ENCODE measurements at regions not wholly inside any gene's neighbourhood (a gene's known extent, or its start where the extent isn't known, plus 50 kb on each side); places are given as distances from the start of the nearest gene placed in this dataset.
"Not testable (repeated sequence)": the region's sequence is repeated elsewhere in the genome, so short reads cannot be mapped to it uniquely, and the experiment has no call there.

- no peak for DNase-seq (ENCODE audit: low read depth, low spot score)
Measured at GRCh38 chr13:108077284-108077683, 138.1 kb downstream of the LIG4 start.

DNA sequence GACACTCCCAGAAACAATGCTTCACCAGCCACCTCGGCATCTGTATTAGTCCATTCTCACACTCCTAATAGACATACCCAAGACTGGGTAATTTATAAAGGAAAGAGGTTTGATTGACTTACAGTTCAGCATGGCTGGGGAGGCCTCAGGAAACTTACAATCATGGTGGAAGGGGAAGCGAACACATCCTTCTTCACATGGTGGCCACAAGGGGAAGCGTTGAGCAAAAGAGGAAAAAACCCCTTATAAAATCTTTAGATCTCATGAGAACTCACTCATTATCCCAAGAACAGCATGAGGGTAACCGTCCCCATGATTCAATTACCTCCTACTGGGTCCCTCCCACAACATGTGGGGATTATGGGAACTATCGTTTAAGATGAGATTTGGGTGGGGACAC lies 140.9 kb downstream of the LIG4 start:
- DNase-seq (ENCODE audit: low read depth, low spot score) = not testable (repeated sequence)

DNA sequence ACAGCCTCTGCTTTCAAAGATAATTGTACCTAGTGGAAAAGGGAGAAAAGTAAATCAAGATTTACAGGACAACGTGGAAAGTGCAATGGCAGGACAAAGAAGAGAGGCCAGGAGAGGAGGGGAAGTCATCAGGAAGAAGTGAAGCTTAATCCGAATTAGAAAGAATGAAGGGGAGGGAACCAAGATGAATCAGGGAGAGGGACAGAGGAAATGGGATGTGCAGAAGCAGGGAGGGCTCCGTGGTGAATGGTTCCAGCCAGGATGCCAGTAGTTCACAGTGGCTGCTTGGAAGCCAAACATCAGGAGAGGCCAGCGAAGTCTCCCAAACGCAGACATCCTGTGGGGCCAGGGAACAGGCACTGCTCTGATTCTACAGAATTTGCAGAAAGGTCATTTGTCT lies 144.4 kb downstream of the LIG4 start:
- DNase-seq (ENCODE audit: low read depth, low spot score) = peak; percentile 3

GRCh38 chr13:108070491-108070890 lies 144.8 kb downstream of the LIG4 start:
- DNase-seq (ENCODE audit: low read depth, low spot score) = peak; percentile 3

- DNase-seq (ENCODE audit: low read depth, low spot score) = no peak
Measured at GRCh38 chr13:108069521-108070210, 145.7 kb downstream of the LIG4 start.

- DNase-seq (ENCODE audit: low read depth, low spot score) = not testable (repeated sequence)
Measured at GRCh38 chr13:108064372-108064771, 151.0 kb downstream of the LIG4 start.

DNA sequence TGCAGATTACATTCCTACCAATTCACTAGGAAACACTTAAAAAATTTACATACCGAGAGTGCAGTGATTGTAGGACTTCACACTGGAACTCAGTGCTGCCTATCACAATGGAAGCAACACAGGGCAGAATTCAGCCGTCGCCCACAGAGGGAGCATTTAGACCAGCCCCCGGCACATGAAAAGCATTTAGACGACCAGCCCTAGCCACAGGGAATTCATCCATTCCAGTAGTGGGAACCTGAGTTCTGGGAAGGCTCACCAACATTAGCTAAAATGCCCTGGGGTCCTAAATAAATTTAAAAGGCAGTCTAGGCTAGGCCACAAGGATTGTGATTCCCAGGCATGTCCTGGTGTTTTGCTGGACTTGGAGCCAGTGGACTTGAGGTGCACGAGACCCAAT lies 155.2 kb downstream of the LIG4 start:
- DNase-seq (ENCODE audit: low read depth, low spot score) = peak; percentile 16

DNA sequence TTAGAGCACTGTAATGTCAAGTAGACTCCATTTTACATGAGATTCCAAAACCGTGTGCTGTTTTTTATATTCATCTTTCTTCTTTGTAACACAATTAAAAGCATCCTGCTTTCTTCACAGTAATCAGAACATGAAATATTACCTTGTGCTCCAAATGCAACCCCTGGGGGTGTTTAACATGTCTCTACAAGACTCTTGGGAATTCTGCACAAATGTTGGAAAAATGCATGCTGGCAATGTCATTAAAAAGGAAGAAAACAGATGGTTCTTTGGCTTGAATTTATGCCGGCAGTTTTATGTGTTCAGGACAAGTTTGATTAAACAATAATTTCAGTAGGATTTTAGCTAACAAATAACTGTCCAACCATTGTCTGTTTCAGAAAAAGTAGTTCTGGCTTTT lies 159.1 kb downstream of the LIG4 start:
- DNase-seq (ENCODE audit: low read depth, low spot score) = no peak

DNA sequence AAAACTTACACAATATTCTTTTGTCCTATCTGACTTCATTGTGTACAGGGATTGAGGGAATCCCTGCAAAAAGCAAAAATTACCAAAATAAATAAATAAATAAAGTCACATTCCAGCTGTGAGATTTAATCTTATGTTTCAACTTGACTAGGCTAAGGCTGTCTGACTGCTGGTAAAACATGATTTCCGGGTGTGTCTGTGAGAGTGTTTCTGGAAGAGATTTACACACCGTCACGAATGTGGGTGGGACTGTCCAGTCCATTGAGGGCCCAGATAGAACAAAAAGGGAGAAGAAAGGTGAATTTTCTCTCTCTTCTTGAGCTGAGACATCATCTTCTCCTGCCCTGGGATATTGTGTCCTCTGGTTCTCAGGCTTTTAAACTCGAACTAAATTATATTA lies 166.1 kb downstream of the LIG4 start:
- no peak for DNase-seq (ENCODE audit: low read depth, low spot score)

GRCh38 chr13:108044954-108045353 lies 170.4 kb downstream of the LIG4 start:
- no peak for DNase-seq (ENCODE audit: low read depth, low spot score)

DNA sequence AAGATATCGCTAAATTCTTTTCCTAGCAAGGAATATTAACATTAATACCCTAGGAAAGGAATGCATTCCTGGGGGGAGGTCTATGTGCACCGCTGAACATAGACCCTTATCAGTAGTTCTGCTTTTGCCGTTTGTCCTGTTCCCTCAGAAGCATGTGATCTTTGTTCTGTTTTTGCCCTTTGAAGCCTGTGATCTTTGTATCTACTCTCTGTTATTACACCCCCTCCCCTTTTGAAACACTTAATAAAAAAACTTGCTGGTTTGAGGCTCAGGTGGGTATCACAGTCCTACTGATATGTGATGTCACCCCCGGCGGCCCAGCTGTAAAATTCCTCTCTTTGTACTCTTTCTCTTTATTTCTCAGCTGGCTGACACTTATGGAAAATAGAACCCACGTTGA lies 172.5 kb downstream of the LIG4 start:
- not testable (repeated sequence) for DNase-seq (ENCODE audit: low read depth, low spot score)

- no peak for DNase-seq (ENCODE audit: low read depth, low spot score)
Measured at GRCh38 chr13:108037348-108037747, 178.0 kb downstream of the LIG4 start.

DNA sequence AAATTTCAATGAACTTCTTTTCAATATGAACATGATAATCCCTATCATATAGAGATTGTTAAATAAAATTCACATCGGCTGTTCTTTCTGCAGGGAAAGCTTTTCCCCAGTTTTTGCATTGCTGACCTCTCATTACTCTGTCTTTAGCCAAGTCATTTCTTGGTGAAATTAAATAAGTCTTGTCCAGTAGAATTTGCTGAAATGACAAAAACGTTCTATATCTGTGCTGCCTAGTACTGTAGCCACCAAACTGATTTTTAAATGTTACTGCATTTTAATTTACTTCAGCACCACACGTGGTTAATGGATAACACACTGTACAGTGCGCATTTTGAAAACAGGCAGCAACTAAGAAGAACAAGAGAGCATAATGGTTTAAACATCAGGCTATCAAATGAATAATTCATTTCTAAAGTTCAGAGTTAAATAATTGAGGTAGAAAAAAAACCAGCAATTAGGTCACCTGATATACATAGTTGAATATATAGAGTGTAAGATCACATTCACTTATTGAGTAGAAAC lies 178.9 kb downstream of the LIG4 start:
- DNase-seq (ENCODE audit: low read depth, low spot score) = no peak

DNA sequence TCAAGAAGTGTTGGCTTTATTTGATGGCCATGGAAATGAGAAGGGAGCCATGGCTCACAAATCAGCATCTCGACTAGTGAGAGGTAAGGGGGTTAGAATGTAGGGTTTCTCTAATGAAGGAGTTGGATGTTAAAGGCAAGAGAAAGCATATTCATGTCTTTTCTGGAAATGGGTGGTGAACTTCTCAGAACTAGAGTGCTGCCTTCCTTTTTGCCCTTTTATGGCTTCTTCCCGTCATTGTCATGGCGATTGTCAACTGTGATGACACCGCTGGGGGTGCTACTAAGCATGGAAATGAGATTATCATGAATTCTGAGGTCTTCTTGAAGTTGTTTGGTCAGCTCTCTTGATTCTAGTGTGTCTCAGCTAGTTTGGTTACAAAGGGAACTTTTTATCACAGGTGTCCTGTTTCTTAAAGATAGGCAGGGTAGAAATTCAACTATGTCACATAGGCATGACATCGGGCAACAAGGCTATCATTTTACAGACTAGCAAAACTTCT lies 180.4 kb downstream of the LIG4 start:
- DNase-seq (ENCODE audit: low read depth, low spot score) = no peak

DNA sequence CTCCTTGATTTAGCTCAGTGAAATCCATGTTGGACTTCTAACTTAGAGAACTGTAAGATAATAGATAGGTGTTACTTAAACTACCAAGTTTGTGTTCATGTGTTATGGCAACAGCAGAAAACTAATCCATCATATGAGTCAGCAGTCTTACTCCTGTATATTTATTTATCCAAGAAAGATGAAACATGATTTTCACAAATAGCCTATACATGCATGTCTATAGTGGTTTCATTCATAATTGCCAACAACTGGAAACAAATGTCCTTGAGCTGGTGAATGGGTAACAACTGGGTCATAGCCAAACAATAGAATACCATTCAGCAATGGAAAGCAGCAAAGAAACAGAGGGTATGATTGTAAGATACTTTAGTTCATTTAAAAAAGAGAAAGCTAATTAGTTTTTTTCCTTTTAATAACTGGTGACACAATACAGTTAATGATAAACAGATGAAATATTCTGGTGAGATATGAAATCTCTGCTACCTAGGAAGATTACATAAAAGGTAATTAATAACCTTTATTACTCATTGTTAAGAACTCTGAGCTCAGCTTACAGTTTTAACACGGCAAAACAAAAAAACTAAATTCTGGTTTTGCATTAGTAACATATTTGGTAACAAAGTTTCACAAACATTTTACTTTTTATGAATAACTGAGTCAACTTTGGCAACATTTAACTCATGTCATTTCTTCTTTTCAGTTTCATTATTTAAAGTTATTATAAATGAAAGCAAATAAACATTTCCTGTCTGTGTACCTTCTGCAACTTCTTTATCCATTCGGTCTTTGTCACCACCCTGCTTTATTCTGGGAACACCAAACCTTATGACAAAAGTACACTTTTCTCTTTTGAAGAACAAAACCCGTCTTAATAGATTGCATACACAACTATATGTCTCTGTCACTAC lies 181.3 kb downstream of the LIG4 start:
- peak; percentile 2 for DNase-seq (ENCODE audit: low read depth, low spot score)

- DNase-seq (ENCODE audit: low read depth, low spot score) = no peak
Measured at GRCh38 chr13:108031865-108032264, 183.5 kb downstream of the LIG4 start.

GRCh38 chr13:108030769-108031168 lies 184.6 kb downstream of the LIG4 start:
- DNase-seq (ENCODE audit: low read depth, low spot score) = no peak

DNA sequence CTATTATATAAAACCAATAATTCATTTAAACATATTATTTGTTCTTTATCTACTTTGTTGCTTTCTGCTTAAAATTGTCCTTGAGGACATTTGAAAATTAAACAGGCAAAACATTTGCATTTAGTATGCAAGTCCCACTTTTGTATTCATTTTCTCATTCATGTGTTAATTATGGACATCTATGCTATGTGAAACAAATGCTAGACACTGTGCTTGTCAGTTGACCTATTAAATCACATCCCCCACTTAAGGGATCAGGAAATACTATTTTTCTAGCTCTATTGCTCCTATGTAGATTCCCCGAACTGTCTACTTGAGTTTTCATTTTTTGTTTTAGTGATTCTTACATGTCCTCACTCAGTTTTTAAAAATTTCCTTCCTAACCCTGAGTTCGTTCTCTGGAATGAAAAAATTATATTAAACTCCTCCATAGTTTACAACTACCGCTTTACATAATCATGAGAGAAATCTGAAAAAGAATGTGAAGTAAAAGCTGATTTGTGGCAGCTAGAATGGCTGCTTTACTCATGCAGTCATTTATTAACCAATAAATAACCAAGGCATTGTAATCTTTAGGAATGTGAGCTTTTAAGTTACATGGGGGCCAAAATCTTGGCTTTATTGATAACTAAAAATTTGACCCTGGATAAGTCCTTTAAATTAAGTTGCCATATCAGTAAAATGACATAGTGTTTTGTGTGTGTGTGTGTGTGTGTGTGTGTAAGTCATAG lies 188.5 kb downstream of the LIG4 start:
- DNase-seq (ENCODE audit: low read depth, low spot score) = no peak

DNA sequence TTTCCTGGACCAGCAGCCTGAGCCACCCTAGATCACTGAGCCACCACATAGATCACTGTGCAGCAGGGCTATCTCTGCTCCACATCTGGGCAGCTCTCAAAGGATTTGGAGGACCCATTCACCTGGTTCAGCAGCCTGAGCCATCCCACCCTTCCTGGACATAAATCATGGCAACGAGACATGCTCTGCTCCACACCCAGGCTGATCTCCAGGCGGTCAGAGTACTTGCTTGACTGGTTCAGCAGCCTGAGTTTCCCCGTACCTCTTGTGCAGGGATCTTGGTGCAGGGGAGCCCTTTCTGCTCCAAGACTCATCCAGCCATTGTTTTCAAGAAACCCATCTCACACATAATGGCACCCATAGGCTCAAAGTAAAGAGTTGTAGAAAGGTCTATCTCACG lies 195.3 kb downstream of the LIG4 start:
- DNase-seq (ENCODE audit: low read depth, low spot score) = no peak

- no peak for DNase-seq (ENCODE audit: low read depth, low spot score)
Measured at GRCh38 chr13:108018371-108018870, 196.9 kb downstream of the LIG4 start.

DNA sequence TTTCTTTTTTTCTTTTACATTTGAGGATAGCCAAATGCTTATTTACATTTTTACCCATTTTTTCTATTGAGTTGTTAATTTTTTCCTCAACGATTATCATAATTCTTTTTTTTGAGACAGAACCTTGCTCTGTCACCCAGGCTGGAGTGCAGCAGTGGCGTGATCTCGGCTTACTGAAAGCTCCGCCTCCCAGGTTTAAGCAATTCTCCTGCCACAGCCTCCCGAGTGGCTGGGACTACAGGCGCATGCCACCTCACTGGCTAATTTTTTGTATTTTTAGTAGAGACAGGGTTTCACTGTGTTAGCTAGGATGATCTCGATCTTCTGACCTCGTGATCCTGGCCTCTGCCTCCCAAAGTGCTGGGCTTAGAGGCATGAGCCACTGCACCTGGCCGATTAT lies 208.7 kb downstream of the LIG4 start:
- no peak for DNase-seq (ENCODE audit: low read depth, low spot score)

DNA sequence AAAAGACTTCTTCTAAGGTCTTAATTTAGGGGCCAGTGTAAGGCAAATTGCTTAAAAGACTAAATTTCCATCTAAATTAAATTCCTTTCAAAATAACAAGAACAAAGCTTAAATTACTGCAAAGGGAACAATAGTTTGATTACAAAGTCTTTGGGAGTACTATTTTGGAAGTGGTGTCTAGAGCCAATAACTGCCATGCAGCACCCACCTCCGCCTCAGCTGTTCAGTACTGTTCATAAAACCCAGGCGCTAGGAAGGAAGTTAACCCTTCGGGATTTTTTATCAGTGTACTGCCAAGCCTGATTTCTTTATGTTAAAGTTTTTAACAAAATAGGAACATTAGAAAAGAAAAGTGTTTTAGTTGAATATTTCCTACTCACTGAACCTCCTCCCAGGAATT lies 210.1 kb downstream of the LIG4 start:
- no peak for DNase-seq (ENCODE audit: low read depth, low spot score)
